Fibroblast of lung (primary cell): ENCODE measurements at regions not wholly inside any gene's neighbourhood (a gene's known extent, or its start where the extent isn't known, plus 50 kb on each side); places are given as distances from the start of the nearest gene placed in this dataset.

ENCODE experiments used
- EZH2 ChIP-seq: IDR thresholded peaks from 2 replicates; pipeline ENCODE4 v1.5.1; 2012; ENCODE audit warnings: low read length, control low read depth, mild to moderate bottlenecking; ENCODE audit errors: missing control alignments
- TF ChIP-seq, protein P1 (sequence below), 2 donors: IDR thresholded peaks in 1 of 2; conservative IDR thresholded peaks in 1 of 2; 1 replicate in 1 of 2; 2 replicates in 1 of 2; pipeline ENCODE4 v1.5.1; 2011 to 2012; ENCODE audit warnings: low read length in 2 of 2, control low read depth in 1 of 2, inconsistent platforms in 1 of 2, low read depth in 1 of 2, mild to moderate bottlenecking in 1 of 2

DNA sequence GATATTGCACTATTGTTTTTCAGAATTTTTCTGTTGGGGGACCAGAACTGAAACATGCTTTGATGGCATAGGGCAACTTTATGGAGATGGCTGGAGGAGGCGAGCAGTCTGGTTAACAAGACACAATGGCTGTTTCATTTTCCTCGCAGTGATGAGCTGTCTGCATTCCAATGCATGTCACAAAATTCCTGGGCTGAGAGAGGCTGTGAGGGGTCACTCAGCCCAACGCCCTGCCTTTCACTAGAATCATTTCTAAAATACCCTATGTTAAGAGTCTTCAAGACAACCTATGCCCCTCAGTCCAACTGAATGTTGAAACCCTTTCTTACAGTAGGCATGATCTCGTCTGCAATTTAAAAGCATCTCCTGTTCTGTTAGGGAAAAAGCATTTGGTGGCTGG is 1090.0 kb downstream of the BCL11A start:
- TF ChIP-seq, protein P1, sequence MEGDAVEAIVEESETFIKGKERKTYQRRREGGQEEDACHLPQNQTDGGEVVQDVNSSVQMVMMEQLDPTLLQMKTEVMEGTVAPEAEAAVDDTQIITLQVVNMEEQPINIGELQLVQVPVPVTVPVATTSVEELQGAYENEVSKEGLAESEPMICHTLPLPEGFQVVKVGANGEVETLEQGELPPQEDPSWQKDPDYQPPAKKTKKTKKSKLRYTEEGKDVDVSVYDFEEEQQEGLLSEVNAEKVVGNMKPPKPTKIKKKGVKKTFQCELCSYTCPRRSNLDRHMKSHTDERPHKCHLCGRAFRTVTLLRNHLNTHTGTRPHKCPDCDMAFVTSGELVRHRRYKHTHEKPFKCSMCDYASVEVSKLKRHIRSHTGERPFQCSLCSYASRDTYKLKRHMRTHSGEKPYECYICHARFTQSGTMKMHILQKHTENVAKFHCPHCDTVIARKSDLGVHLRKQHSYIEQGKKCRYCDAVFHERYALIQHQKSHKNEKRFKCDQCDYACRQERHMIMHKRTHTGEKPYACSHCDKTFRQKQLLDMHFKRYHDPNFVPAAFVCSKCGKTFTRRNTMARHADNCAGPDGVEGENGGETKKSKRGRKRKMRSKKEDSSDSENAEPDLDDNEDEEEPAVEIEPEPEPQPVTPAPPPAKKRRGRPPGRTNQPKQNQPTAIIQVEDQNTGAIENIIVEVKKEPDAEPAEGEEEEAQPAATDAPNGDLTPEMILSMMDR (conservative IDR thresholded peaks at IDR 0.05 in 1 of 2, IDR thresholded peaks at IDR 0.05 in 1 of 2; ENCODE audit: low read depth in 1 of 2, low read length in 2 of 2) = no peak
- TF ChIP-seq EZH2 = no peak
